IMR-90 (cell line): ENCODE measurements at regions not wholly inside any gene's neighbourhood (a gene's known extent, or its start where the extent isn't known, plus 50 kb on each side); places are given as distances from the start of the nearest gene placed in this dataset.

Source experiments
- ATAC-seq: fragments of 200-7000 bp; cut with Tn5 transposase; 2 replicates; pipeline ENCODE4 v1.9.1; 2020; ENCODE audit warnings: low read depth, mild to moderate bottlenecking, moderate library complexity
- BruUV-seq: library from RNA; stranded (reverse); fragments of 400-500 nt; replicated peaks from 2 replicates; lab custom pipeline; 2021; lab: Mats Ljungman, UMichigan
- CTCF ChIA-PET: fragments of 300-600 bp; formaldehyde crosslinking; extraction: SDS; loops from one replicate; lab custom pipeline; 2021; ENCODE audit warnings: antibody characterized with exemption; lab: Yijun Ruan, JAX
- POLR2A ChIA-PET: fragments of 300-600 bp; sonication (Branson Sonifier 250); formaldehyde crosslinking; loops from one replicate; lab custom pipeline; 2022; ENCODE audit warnings: antibody characterized with exemption; ENCODE audit not compliant: unreplicated experiment; lab: Charles Lee
- DNase-seq: peaks from one replicate; pipeline ENCODE4 v3.0.0; 2013
- H2AFZ ChIP-seq: replicated peaks from 2 replicates; pipeline ENCODE3; 2013; ENCODE audit warnings: low read length, mild to moderate bottlenecking; ENCODE audit not compliant: poor library complexity
- H2AK5ac ChIP-seq: 2 replicates; pipeline ENCODE4 v1.6.1; 2013; ENCODE audit warnings: low read depth, low read length, inconsistent platforms
- H2AK9ac ChIP-seq: replicated peaks from 2 replicates; pipeline ENCODE3; 2013; ENCODE audit warnings: mild to moderate bottlenecking, low read depth, low read length, moderate library complexity; ENCODE audit not compliant: poor library complexity
- H2BK120ac ChIP-seq: 2 replicates; pipeline ENCODE4 v1.6.1; 2013; ENCODE audit warnings: low read depth, low read length, inconsistent platforms
- H2BK15ac ChIP-seq: 3 replicates; pipeline ENCODE4 v1.6.1; 2013; ENCODE audit warnings: low read depth, low read length, inconsistent platforms
- H2BK20ac ChIP-seq: 2 replicates; pipeline ENCODE4 v1.6.1; 2013; ENCODE audit warnings: low read depth, mild to moderate bottlenecking, inconsistent platforms, low read length, moderate library complexity
- H2BK5ac ChIP-seq: 2 replicates; pipeline ENCODE4 v1.6.1; 2013; ENCODE audit warnings: mild to moderate bottlenecking, low read depth, low read length, inconsistent platforms; ENCODE audit not compliant: poor library complexity, severe bottlenecking
- H3K14ac ChIP-seq: replicated peaks from 2 replicates; pipeline ENCODE4 v1.6.1; 2013; ENCODE audit warnings: low read depth, low read length, inconsistent platforms
- H3K18ac ChIP-seq: 2 replicates; pipeline ENCODE4 v1.6.1; 2013; ENCODE audit warnings: low read depth, low read length, control low read depth
- H3K23ac ChIP-seq: 2 replicates; pipeline ENCODE4 v1.6.1; 2013; ENCODE audit warnings: low read depth, low read length, inconsistent platforms
- H3K27ac ChIP-seq: 2 replicates; pipeline ENCODE4 v1.5.1; 2013; ENCODE audit warnings: mild to moderate bottlenecking, control low read depth, low read length; ENCODE audit not compliant: insufficient read depth
- H3K27me3 ChIP-seq: 2 replicates; pipeline ENCODE4 v1.6.1; 2013; ENCODE audit warnings: low read length; ENCODE audit not compliant: control insufficient read depth, insufficient read depth
- H3K36me3 ChIP-seq: 2 replicates; pipeline ENCODE4 v1.6.1; 2013; ENCODE audit warnings: low read length, mixed read lengths; ENCODE audit not compliant: control insufficient read depth, insufficient read depth
- H3K4ac ChIP-seq: 2 replicates; pipeline ENCODE4 v1.6.1; 2013; ENCODE audit warnings: low read depth, low read length, inconsistent platforms
- H3K4me1 ChIP-seq: 2 replicates; pipeline ENCODE4 v1.6.1; 2013; ENCODE audit warnings: low read length, mixed read lengths; ENCODE audit not compliant: control insufficient read depth, insufficient read depth
- H3K4me2 ChIP-seq: 2 replicates; pipeline ENCODE4 v1.6.1; 2013; ENCODE audit warnings: low read depth, mild to moderate bottlenecking, control low read depth, low read length, moderate library complexity
- H3K4me3 ChIP-seq: 2 replicates; pipeline ENCODE4 v1.5.1; 2013; ENCODE audit warnings: low read depth, mild to moderate bottlenecking, control low read depth, low read length, moderate library complexity; ENCODE audit not compliant: insufficient read depth
- H3K56ac ChIP-seq: 2 replicates; pipeline ENCODE4 v1.6.1; 2013; ENCODE audit warnings: low read length, inconsistent platforms; ENCODE audit not compliant: insufficient read depth; ENCODE audit errors: extremely low read depth
- H3K79me1 ChIP-seq, 2 experiments: 2 replicates each; pipeline ENCODE4 v1.6.1; 2013; ENCODE audit warnings: low read length in 2 of 2, inconsistent platforms in 1 of 2, low read depth in 1 of 2
- H3K9ac ChIP-seq: 2 replicates; pipeline ENCODE4 v1.6.1; 2013; ENCODE audit warnings: low read depth, low read length, control low read depth
- H3K9me1 ChIP-seq: 2 replicates; pipeline ENCODE4 v1.6.1; 2013; ENCODE audit warnings: low read length, inconsistent platforms; ENCODE audit not compliant: insufficient read depth
- H3K9me3 ChIP-seq: 2 replicates; pipeline ENCODE4 v1.6.1; 2013; ENCODE audit warnings: low read length; ENCODE audit not compliant: control insufficient read depth, insufficient read depth
- H4K20me1 ChIP-seq: 2 replicates; pipeline ENCODE4 v1.6.1; 2013; ENCODE audit warnings: low read length, inconsistent platforms; ENCODE audit not compliant: insufficient read depth
- H4K5ac ChIP-seq: 2 replicates; pipeline ENCODE4 v1.6.1; 2013; ENCODE audit warnings: mild to moderate bottlenecking, low read depth, low read length, control low read depth
- H4K8ac ChIP-seq, 2 experiments: 2 replicates each; pipeline ENCODE4 v1.6.1; 2013; ENCODE audit warnings: low read depth in 2 of 2, low read length in 2 of 2, control low read depth in 1 of 2, inconsistent platforms in 1 of 2
- H4K91ac ChIP-seq: 2 replicates; pipeline ENCODE4 v1.6.1; 2013; ENCODE audit warnings: low read depth, low read length, inconsistent platforms; ENCODE audit not compliant: insufficient read depth
- MAFK ChIP-seq: IDR thresholded peaks from 2 replicates; pipeline ENCODE4 v1.6.1; 2012; ENCODE audit warnings: low read depth, low read length, improper control_type of control experiment
- MXI1 ChIP-seq: IDR thresholded peaks from 2 replicates; pipeline ENCODE4 v1.6.1; 2012; ENCODE audit warnings: low read depth, mild to moderate bottlenecking, low read length, moderate library complexity, borderline replicate concordance
- RCOR1 ChIP-seq: IDR thresholded peaks from 2 replicates; pipeline ENCODE4 v1.6.1; 2012; ENCODE audit warnings: mild to moderate bottlenecking, low read length, improper control_type of control experiment; ENCODE audit not compliant: insufficient replicate concordance
- WGBS, 2 experiments: methylation state at CpG; one replicate each; pipeline versions ENCODE4 v1.1.5 to v1.1.7; 2013; ENCODE audit warnings: missing lambda C conversion rate in 2 of 2; ENCODE audit not compliant: insufficient read length in 1 of 2; ENCODE audit errors: extremely low coverage in 2 of 2; 5-methylcytosine and 5-hydroxymethylcytosine counted together
- dilution Hi-C: fragments of 300-500 bp; cut with HindIII; formaldehyde crosslinking; loops from one replicate; pipeline ENCODE4 v1.14.3; 2018; ENCODE audit warnings: low sequenced_read_pairs; ENCODE audit not compliant: unreplicated experiment
- in situ Hi-C: fragments of 300-500 bp; cut with MboI; formaldehyde crosslinking; loops from 3 replicates; pipeline ENCODE4 v1.14.3; 2019; ENCODE audit warnings: low sequenced_read_pairs, inconsistent platforms, mixed read lengths
- intact Hi-C: fragments of 100-400 bp; cut with micrococcal nuclease; formaldehyde crosslinking; loops from 2 replicates; pipeline ENCODE4 v1.10.0; 2022

DNA sequence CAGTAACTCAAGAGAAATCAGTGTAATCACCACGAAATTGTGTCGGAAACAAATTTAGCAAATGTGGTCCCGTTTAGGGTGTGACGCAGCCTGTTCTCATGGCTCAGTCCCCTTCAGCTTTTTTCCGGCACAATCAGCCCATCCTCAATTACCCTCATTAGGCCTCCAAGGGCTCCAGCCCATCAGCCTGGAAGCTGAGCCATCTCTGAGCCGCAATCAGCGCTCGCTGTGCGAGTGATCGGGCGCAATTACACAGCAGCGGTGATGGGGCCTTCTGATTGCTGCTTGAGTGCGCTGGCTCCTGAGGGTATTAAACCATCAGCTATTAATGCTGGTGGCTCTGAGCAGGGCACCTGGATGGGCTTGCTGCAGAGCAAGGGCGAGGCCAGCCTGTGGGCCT, 55.6 kb downstream of the PLXNA1 start:
- H3K23ac ChIP-seq, result no peak overlapping the region
- no peak overlapping the region for H3K4ac ChIP-seq
- H3K14ac ChIP-seq, result no peak overlapping the region
- no peak overlapping the region for H2AK9ac ChIP-seq
- H4K5ac ChIP-seq, result no peak overlapping the region
- H2BK15ac ChIP-seq, result no peak overlapping the region
- no peak overlapping the region for H2BK5ac ChIP-seq
- intact Hi-C loops (no loop called here), in situ Hi-C loops (no loop called here), dilution Hi-C loops (no loop called here)
- H4K20me1 ChIP-seq, result no peaks in the 10 kb centered on the region; the same call in 1 of the 2 replicates
- no peak overlapping the region for H3K9ac ChIP-seq
- no peaks in the 10 kb centered on the region for H3K9me3 ChIP-seq
- WGBS, 2 experiments, result 87% methylated on average over 6 of the region's 14 CpGs; no CpG with 5 or more reads in 1 of the 2 experiments
- DNase-seq (no peak), ATAC-seq (no peak)
- no peaks in the 10 kb centered on the region for H3K79me1 ChIP-seq
- no peak overlapping the region for H3K4me2 ChIP-seq
- H3K36me3 ChIP-seq, result peaks cover 9% of the 10 kb centered on the region; the same call in 1 of the 2 replicates
- H4K91ac ChIP-seq, result no peak overlapping the region
- H3K56ac ChIP-seq, result no peak overlapping the region
- no peak overlapping the region for H4K8ac ChIP-seq
- H3K4me3 ChIP-seq, result no peak overlapping the region
- H3K18ac ChIP-seq, result no peak overlapping the region
- H3K4me1 ChIP-seq, result peaks cover 3% of the 10 kb centered on the region; the same call in 1 of the 2 replicates
- no peak overlapping the region for H2AK5ac ChIP-seq
- H3K9me1 ChIP-seq, result no peaks in the 10 kb centered on the region; the same call in 1 of the 2 replicates
- TF ChIP-seq MAFK (no peak), RCOR1 (no peak), MXI1 (no peak)
- no peak overlapping the region for H2BK120ac ChIP-seq
- BruUV-seq, result no TSS peak
- H2BK20ac ChIP-seq, result no peak overlapping the region
- ChIA-PET CTCF (no interaction called here), POLR2A (no interaction called here)
- peaks cover 7% of the 10 kb centered on the region for H3K27me3 ChIP-seq
- H3K27ac ChIP-seq, result no peak overlapping the region
- H2AFZ ChIP-seq, result no peak overlapping the region
